ENCODE measurements at regions not wholly inside any gene's neighbourhood (a gene's known extent, or its start where the extent isn't known, plus 50 kb on each side); places are given as distances from the start of the nearest gene placed in this dataset.
A peak's percentile ranks its signal among the peaks of the same experiment; 100 is the strongest.
"Not testable (repeated sequence)": the region's sequence is repeated elsewhere in the genome, so short reads cannot be mapped to it uniquely, and the experiment has no call there.

- DNase-seq (peak; percentile 10 to 17), ATAC-seq (peak; percentile 73)
- intact Hi-C loops (cut with DNase I, micrococcal nuclease) = not testable (repeated sequence)
These were observed 186.8 kb upstream of the SPATA31A3 start for GRCh38 chr9:67179185-67179584.

- intact Hi-C loops (cut with DNase I, micrococcal nuclease) = not testable (repeated sequence)
- ATAC-seq (peak; percentile 59), DNase-seq (peak; percentile 3 to 16)
These were observed 182.8 kb upstream of the SPATA31A3 start for GRCh38 chr9:67175167-67175566.

- DNase-seq; intact Hi-C loops (cut with DNase I, micrococcal nuclease); ATAC-seq: not testable (repeated sequence)
These were observed 179.4 kb upstream of the SPATA31A3 start for GRCh38 chr9:67171721-67172120.

- DNase-seq; ATAC-seq; intact Hi-C loops (cut with DNase I, micrococcal nuclease): not testable (repeated sequence)
These were observed 176.3 kb upstream of the SPATA31A3 start for GRCh38 chr9:67168530-67169157.

- intact Hi-C loops (cut with DNase I, micrococcal nuclease); DNase-seq; ATAC-seq: not testable (repeated sequence)
These were observed 174.0 kb upstream of the SPATA31A3 start for GRCh38 chr9:67166335-67166734.

- ATAC-seq; intact Hi-C loops (cut with DNase I, micrococcal nuclease); DNase-seq: not testable (repeated sequence)
These were observed 170.5 kb upstream of the SPATA31A3 start for GRCh38 chr9:67162827-67163226.

- intact Hi-C loops (cut with DNase I, micrococcal nuclease); DNase-seq; ATAC-seq: not testable (repeated sequence)
These were observed 162.9 kb upstream of the SPATA31A3 start for GRCh38 chr9:67155218-67155617.

GRCh38 chr9:67153501-67153900 is 161.2 kb upstream of the SPATA31A3 start:
- DNase-seq; intact Hi-C loops (cut with DNase I, micrococcal nuclease); ATAC-seq: not testable (repeated sequence)

GRCh38 chr9:67142392-67143107 is 150.2 kb upstream of the SPATA31A3 start:
- ATAC-seq = peak; percentile 75
- DNase-seq; intact Hi-C loops (cut with DNase I, micrococcal nuclease): not testable (repeated sequence)

- intact Hi-C loops (cut with DNase I, micrococcal nuclease); ATAC-seq; DNase-seq: not testable (repeated sequence)
These were observed 144.0 kb upstream of the SPATA31A3 start for GRCh38 chr9:67136376-67136775.

GRCh38 chr9:67133124-67133523 is 140.8 kb upstream of the SPATA31A3 start:
- intact Hi-C loops (cut with DNase I, micrococcal nuclease) = not testable (repeated sequence)
- DNase-seq = peak in 1 of 2 donors; percentile 16
- peak; percentile 85 for ATAC-seq

- DNase-seq; intact Hi-C loops (cut with DNase I, micrococcal nuclease); ATAC-seq: not testable (repeated sequence)
These were observed 124.4 kb upstream of the SPATA31A3 start for GRCh38 chr9:67116761-67117160.

- ATAC-seq; intact Hi-C loops (cut with DNase I, micrococcal nuclease); DNase-seq: not testable (repeated sequence)
These were observed 119.8 kb upstream of the SPATA31A3 start for GRCh38 chr9:67112148-67112547.

- ATAC-seq; intact Hi-C loops (cut with DNase I, micrococcal nuclease); DNase-seq: not testable (repeated sequence)
These were observed 119.4 kb upstream of the SPATA31A3 start for GRCh38 chr9:67111733-67112132.

- not testable (repeated sequence) for ATAC-seq
These were observed 117.5 kb upstream of the SPATA31A3 start for GRCh38 chr9:67109859-67110258.

GRCh38 chr9:67106659-67107058 is 114.3 kb upstream of the SPATA31A3 start:
- DNase-seq; ATAC-seq; intact Hi-C loops (cut with DNase I, micrococcal nuclease): not testable (repeated sequence)

More at GRCh38 chr9:67109859-67110258, 117.5 kb upstream of the SPATA31A3 start:
- intact Hi-C loops (cut with DNase I, micrococcal nuclease); DNase-seq: not testable (repeated sequence)

- ATAC-seq; intact Hi-C loops (cut with DNase I, micrococcal nuclease); DNase-seq: not testable (repeated sequence)
These were observed 110.3 kb upstream of the SPATA31A3 start for GRCh38 chr9:67102506-67103276.

- intact Hi-C loops (cut with DNase I, micrococcal nuclease); DNase-seq; ATAC-seq: not testable (repeated sequence)
These were observed 98.8 kb upstream of the SPATA31A3 start for GRCh38 chr9:67091104-67091503.

GRCh38 chr9:67086862-67087261 is 94.5 kb upstream of the SPATA31A3 start:
- intact Hi-C loops (cut with DNase I, micrococcal nuclease); DNase-seq; ATAC-seq: not testable (repeated sequence)

Data from left colon (tissue), 2 donors.